ENCODE measurements at regions not wholly inside any gene's neighbourhood (a gene's known extent, or its start where the extent isn't known, plus 50 kb on each side); places are given as distances from the start of the nearest gene placed in this dataset.

GRCh38 chr4:100244347-100244746 is 54.1 kb upstream of the DDIT4L start:
- H3K36me3 ChIP-seq (ENCODE audit: insufficient read depth, low read length) = no peaks in the 10 kb centered on the region
- H4K20me1 ChIP-seq (ENCODE audit: insufficient read depth, low read length) = no peaks in the 10 kb centered on the region
- no peak overlapping the region for H3K27ac ChIP-seq (ENCODE audit: low read depth, low read length, poor library complexity, severe bottlenecking)
- no peaks in the 10 kb centered on the region for H3K27me3 ChIP-seq (ENCODE audit: insufficient read depth, low read length)
- H3K4me1 ChIP-seq (ENCODE audit: insufficient read depth, low read length, severe bottlenecking) = no peaks in the 10 kb centered on the region
- no peak overlapping the region for H3K9ac ChIP-seq (ENCODE audit: low read length)
- H3K4me2 ChIP-seq (ENCODE audit: low read length) = no peak overlapping the region
- no peaks in the 10 kb centered on the region for H3K9me2 ChIP-seq (ENCODE audit: low read depth, low read length)
- no peaks in the 10 kb centered on the region for H3K9me3 ChIP-seq (ENCODE audit: low read length)
- no peak overlapping the region for H3K4me3 ChIP-seq (ENCODE audit: low read depth, low read length, poor library complexity, severe bottlenecking)
- H2AFZ ChIP-seq (ENCODE audit: low read length) = no peak overlapping the region
- H3F3A ChIP-seq (ENCODE audit: insufficient read depth, low read length) = no peaks in the 10 kb centered on the region
- TF ChIP-seq EZH2 (IDR thresholded peaks at IDR 0.05; ENCODE audit: borderline replicate concordance, low read length) = no peak
- TF ChIP-seq CTCF (IDR thresholded peaks at IDR 0.05; ENCODE audit: low read length) = no peak
- no peaks in the 10 kb centered on the region for H3K79me2 ChIP-seq (ENCODE audit: insufficient read depth, low read length)
